Lower lobe of right lung (tissue), 2 donors: ENCODE measurements at regions not wholly inside any gene's neighbourhood (a gene's known extent, or its start where the extent isn't known, plus 50 kb on each side); places are given as distances from the start of the nearest gene placed in this dataset.

Experiments used
- ATAC-seq, 2 donors: fragments of 200-7000 bp; cut with Tn5 transposase; one replicate each; pipeline ENCODE4 v1.9.1; 2020 to 2022; ENCODE audit warnings: mild to moderate bottlenecking in 2 of 2, moderate library complexity in 2 of 2
- DNase-seq: peaks from one replicate; pipeline ENCODE4 v3.0.0-alpha.2; 2020
- H3K27ac ChIP-seq: fragments of 200-600 bp; one replicate; pipeline ENCODE4 v1.8.0; 2022
- H3K27me3 ChIP-seq: fragments of 200-600 bp; one replicate; pipeline ENCODE4 v1.8.0; 2022; ENCODE audit warnings: low read depth
- H3K36me3 ChIP-seq: fragments of 200-600 bp; one replicate; pipeline ENCODE4 v1.8.0; 2022; ENCODE audit warnings: mild to moderate bottlenecking
- H3K4me1 ChIP-seq: fragments of 200-600 bp; one replicate; pipeline ENCODE4 v1.8.0; 2022
- H3K4me3 ChIP-seq: fragments of 200-600 bp; one replicate; pipeline ENCODE4 v1.8.0; 2022; ENCODE audit warnings: mild to moderate bottlenecking
- H3K9me3 ChIP-seq: fragments of 200-600 bp; one replicate; pipeline ENCODE4 v1.8.0; 2022
- CTCF ChIP-seq: fragments of 200-600 bp; IDR thresholded peaks from one replicate; pipeline ENCODE4 v1.8.0; 2022; ENCODE audit warnings: antibody characterized with exemption, mild to moderate bottlenecking
- intact Hi-C: fragments of 100-400 bp; cut with DNase I; formaldehyde crosslinking; loops from one replicate; pipeline ENCODE4 v1.11.0; 2022
- donor health status: DM: no; HTN: yes; CAD: no; lungs with severe emphysema.

GRCh38 chr6:22682979-22683378, 113.6 kb downstream of the HDGFL1 start:
- intact Hi-C loops, result no loop called here
- no peak for DNase-seq
- no peak for ATAC-seq

DNA sequence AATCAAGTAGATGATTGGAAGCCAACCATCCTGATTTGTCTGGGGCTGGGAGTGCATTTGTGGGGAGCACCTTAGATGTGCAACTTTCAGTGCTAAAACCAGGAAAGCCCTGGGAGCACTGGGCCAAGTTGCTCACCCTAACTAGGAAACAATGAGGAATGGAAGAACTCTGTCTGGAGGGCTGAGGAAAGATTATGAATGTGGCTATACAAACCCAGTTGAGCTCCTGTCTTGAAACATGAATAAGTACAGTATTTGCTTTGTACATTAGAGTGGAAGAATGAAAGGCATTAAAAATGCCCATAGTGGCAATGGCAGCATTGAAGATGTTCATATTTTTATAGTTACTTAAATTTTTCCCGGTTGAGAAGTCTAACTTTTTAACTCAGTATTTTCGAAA, 121.1 kb downstream of the HDGFL1 start:
- no peak for TF ChIP-seq CTCF
- no peaks in the 10 kb centered on the region for H3K4me1 ChIP-seq
- ATAC-seq (no peak), DNase-seq (no peak)
- H3K4me3 ChIP-seq, result no peak overlapping the region
- H3K27ac ChIP-seq, result no peak overlapping the region
- no peaks in the 10 kb centered on the region for H3K9me3 ChIP-seq
- intact Hi-C loops, result no loop called here
- no peaks in the 10 kb centered on the region for H3K36me3 ChIP-seq
- no peaks in the 10 kb centered on the region for H3K27me3 ChIP-seq

More at GRCh38 chr6:22682979-22683378, 113.6 kb downstream of the HDGFL1 start:
- no peaks in the 10 kb centered on the region for H3K9me3 ChIP-seq
- no peak overlapping the region for H3K4me3 ChIP-seq
- H3K27me3 ChIP-seq, result no peaks in the 10 kb centered on the region
- no peak overlapping the region for H3K27ac ChIP-seq
- H3K4me1 ChIP-seq, result no peaks in the 10 kb centered on the region
- no peaks in the 10 kb centered on the region for H3K36me3 ChIP-seq
- TF ChIP-seq CTCF, result no peak

- no peaks in the 10 kb centered on the region for H3K36me3 ChIP-seq
- H3K9me3 ChIP-seq, result no peaks in the 10 kb centered on the region
- no peak overlapping the region for H3K27ac ChIP-seq
- DNase-seq, result no peak
- no peak for TF ChIP-seq CTCF
- intact Hi-C loops, result no loop called here
- no peak overlapping the region for H3K4me3 ChIP-seq
- H3K27me3 ChIP-seq, result no peaks in the 10 kb centered on the region
- no peak for ATAC-seq
- no peaks in the 10 kb centered on the region for H3K4me1 ChIP-seq
These were observed 124.8 kb downstream of the HDGFL1 start for GRCh38 chr6:22694092-22694724.

DNA sequence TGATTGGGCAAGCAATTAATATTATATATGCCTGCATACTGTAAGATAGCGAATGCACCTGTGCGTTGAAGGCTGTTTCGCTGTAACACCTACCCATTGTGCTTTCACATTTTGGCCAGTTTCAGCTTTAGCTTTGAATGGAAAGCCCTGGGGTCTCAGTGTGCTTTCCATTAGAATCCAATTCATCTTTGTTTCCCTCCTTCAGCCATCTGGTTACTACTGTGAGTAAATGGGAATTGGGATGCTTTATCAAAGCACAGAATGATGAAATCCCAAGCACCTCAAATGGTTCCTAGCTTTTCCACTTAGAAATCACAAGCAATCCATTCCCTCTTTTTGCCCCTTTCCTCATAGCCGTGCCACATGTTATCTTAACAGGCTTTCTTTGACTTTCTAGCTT, 127.1 kb downstream of the HDGFL1 start:
- TF ChIP-seq CTCF, result no peak
- no peaks in the 10 kb centered on the region for H3K4me1 ChIP-seq
- H3K36me3 ChIP-seq, result no peaks in the 10 kb centered on the region
- no peak overlapping the region for H3K4me3 ChIP-seq
- no peaks in the 10 kb centered on the region for H3K9me3 ChIP-seq
- no peak for ATAC-seq
- DNase-seq, result no peak
- no peaks in the 10 kb centered on the region for H3K27me3 ChIP-seq
- intact Hi-C loops, result no loop called here
- no peak overlapping the region for H3K27ac ChIP-seq

DNA sequence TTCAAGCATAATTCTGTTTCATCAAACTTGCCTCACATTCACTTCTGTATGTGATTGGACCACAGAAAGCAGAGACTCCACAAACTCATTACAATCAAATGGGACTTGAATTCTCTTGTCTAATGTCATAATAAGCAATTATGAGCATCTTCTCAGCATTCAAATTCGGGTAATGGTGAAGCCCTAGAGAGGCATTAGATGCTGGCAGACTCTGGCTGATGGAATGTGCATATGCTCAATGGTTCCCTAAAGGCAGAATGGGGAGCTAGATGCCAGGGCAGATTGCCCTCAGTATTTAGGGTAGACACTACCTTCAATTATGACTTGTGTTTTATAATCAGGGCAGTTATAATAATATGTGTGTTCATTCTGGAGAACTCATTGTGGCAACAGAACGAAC, 127.9 kb downstream of the HDGFL1 start:
- intact Hi-C loops, result no loop called here
- H3K27me3 ChIP-seq, result no peaks in the 10 kb centered on the region
- DNase-seq, result no peak
- H3K27ac ChIP-seq, result no peak overlapping the region
- TF ChIP-seq CTCF, result no peak
- H3K4me1 ChIP-seq, result no peaks in the 10 kb centered on the region
- ATAC-seq, result no peak
- no peaks in the 10 kb centered on the region for H3K9me3 ChIP-seq
- no peaks in the 10 kb centered on the region for H3K36me3 ChIP-seq
- no peak overlapping the region for H3K4me3 ChIP-seq
